Keratinocyte (primary cell): ENCODE measurements at regions not wholly inside any gene's neighbourhood (a gene's known extent, or its start where the extent isn't known, plus 50 kb on each side); places are given as distances from the start of the nearest gene placed in this dataset.

Source experiments
- CTCF ChIP-seq, 3 experiments: IDR thresholded peaks in 1 of 3; conservative IDR thresholded peaks in 1 of 3; optimal IDR thresholded peaks in 1 of 3; 2 replicates in 2 of 3; 3 replicates in 1 of 3; pipeline versions ENCODE3 to v1.5.1; 2011; ENCODE audit warnings: low read length in 3 of 3, mild to moderate bottlenecking in 3 of 3, moderate library complexity in 2 of 3, control low read depth in 1 of 3, inconsistent platforms in 1 of 3; ENCODE audit not compliant: insufficient read depth in 2 of 3; ENCODE audit errors: extremely low read depth in 1 of 3
- EZH2 ChIP-seq: IDR thresholded peaks from one replicate; pipeline ENCODE4 v1.6.1; 2012; ENCODE audit warnings: inconsistent platforms, mild to moderate bottlenecking, low read length, moderate library complexity

- TF ChIP-seq CTCF (optimal IDR thresholded peaks at IDR 0.05 in 1 of 3, IDR thresholded peaks at IDR 0.05 in 1 of 3, conservative IDR thresholded peaks at IDR 0.05 in 1 of 3; ENCODE audit: extremely low read depth in 1 of 3, insufficient read depth in 2 of 3, low read length in 3 of 3), result no peak
- no peak for TF ChIP-seq EZH2
These were observed 301.4 kb upstream of the TBX18 start for GRCh38 chr6:85065831-85066230.
